Omental fat pad (tissue), 3 donors: ENCODE measurements at regions not wholly inside any gene's neighbourhood (a gene's known extent, or its start where the extent isn't known, plus 50 kb on each side); places are given as distances from the start of the nearest gene placed in this dataset. TPM values are rescaled to one million over a fixed set of nuclear protein-coding genes. Genes with fewer than 3 reads are reported as not detected.
"Not testable (repeated sequence)": the region's sequence is repeated elsewhere in the genome, so short reads cannot be mapped to it uniquely, and the experiment has no call there.

Source experiments
- ATAC-seq: fragments of 150-250 bp; one replicate; pipeline ENCODE4 v1.9.1; 2016; ENCODE audit warnings: mild to moderate bottlenecking, moderate library complexity; ENCODE audit not compliant: low FRiP score
- DNase-seq: peaks from one replicate; pipeline ENCODE4 v3.0.0-alpha.2; 2019; ENCODE audit warnings: low spot score
- CTCF ChIP-seq, 3 donors: fragments of 450-650 bp; IDR thresholded peaks; one replicate each; pipeline ENCODE4 v1.5.1; 2016 to 2017; ENCODE audit warnings: antibody characterized with exemption in 3 of 3, mild to moderate bottlenecking in 3 of 3, moderate library complexity in 2 of 3
- small RNA-seq: library from RNA; depleted of rRNA; stranded (forward); fragments of <200 nt; gene quantifications from one replicate; pipeline ENCODE3, GENCODE V24; 2016

GRCh38 chr1:43018121-43018520, 59.5 kb upstream of the SLC2A1 start:
- DNase-seq (no peak), ATAC-seq (no peak)
- TF ChIP-seq CTCF (IDR thresholded peaks at IDR 0.05), result no peak

- TF ChIP-seq CTCF (IDR thresholded peaks at IDR 0.05), result no peak
- DNase-seq (no peak), ATAC-seq (no peak)
These were observed 56.6 kb upstream of the SLC2A1 start for GRCh38 chr1:43015269-43015668.

GRCh38 chr1:43014579-43014978, 55.9 kb upstream of the SLC2A1 start:
- ATAC-seq, DNase-seq: not testable (repeated sequence)

GRCh38 chr1:43011020-43011419, 52.4 kb upstream of the SLC2A1 start:
- DNase-seq (no peak), ATAC-seq (no peak)
- TF ChIP-seq CTCF (IDR thresholded peaks at IDR 0.05), result no peak

- DNase-seq (no peak), ATAC-seq (no peak)
- TF ChIP-seq CTCF (IDR thresholded peaks at IDR 0.05), result no peak
These were observed 50.6 kb upstream of the SLC2A1 start for GRCh38 chr1:43009274-43009673.

GRCh38 chr1:43008115-43009060, 49.7 kb upstream of the SLC2A1 start:
- no peak for DNase-seq
- no peak for TF ChIP-seq CTCF (IDR thresholded peaks at IDR 0.05)
- ATAC-seq, result no peak

Small RNA genes lying in the stretch of these regions (small RNA-seq; reads per million reads assigned to genes)
- not detected for gene RF00026
